Esophagus squamous epithelium (tissue), 4 donors: ENCODE measurements at regions not wholly inside any gene's neighbourhood (a gene's known extent, or its start where the extent isn't known, plus 50 kb on each side); places are given as distances from the start of the nearest gene placed in this dataset.

Experiments used
- POLR2A ChIP-seq, 4 donors: fragments of 450-650 bp; IDR thresholded peaks; one replicate each; pipeline ENCODE4 v1.6.1; 2017; ENCODE audit warnings: antibody characterized with exemption in 4 of 4, mild to moderate bottlenecking in 4 of 4, moderate library complexity in 3 of 4
- TF ChIP-seq, protein P1 (sequence below), 6 experiments: fragments of 450-650 bp in 4 of 6; fragments of 200-600 bp in 2 of 6; sonication (generic) in 2 of 6; IDR thresholded peaks; one replicate each; pipeline ENCODE4 v1.5.1; 2016 to 2019; ENCODE audit warnings: antibody characterized with exemption in 6 of 6, mild to moderate bottlenecking in 4 of 6, moderate library complexity in 4 of 6

- TF ChIP-seq, protein P1, sequence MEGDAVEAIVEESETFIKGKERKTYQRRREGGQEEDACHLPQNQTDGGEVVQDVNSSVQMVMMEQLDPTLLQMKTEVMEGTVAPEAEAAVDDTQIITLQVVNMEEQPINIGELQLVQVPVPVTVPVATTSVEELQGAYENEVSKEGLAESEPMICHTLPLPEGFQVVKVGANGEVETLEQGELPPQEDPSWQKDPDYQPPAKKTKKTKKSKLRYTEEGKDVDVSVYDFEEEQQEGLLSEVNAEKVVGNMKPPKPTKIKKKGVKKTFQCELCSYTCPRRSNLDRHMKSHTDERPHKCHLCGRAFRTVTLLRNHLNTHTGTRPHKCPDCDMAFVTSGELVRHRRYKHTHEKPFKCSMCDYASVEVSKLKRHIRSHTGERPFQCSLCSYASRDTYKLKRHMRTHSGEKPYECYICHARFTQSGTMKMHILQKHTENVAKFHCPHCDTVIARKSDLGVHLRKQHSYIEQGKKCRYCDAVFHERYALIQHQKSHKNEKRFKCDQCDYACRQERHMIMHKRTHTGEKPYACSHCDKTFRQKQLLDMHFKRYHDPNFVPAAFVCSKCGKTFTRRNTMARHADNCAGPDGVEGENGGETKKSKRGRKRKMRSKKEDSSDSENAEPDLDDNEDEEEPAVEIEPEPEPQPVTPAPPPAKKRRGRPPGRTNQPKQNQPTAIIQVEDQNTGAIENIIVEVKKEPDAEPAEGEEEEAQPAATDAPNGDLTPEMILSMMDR (IDR thresholded peaks at IDR 0.05), result no peak
- TF ChIP-seq POLR2A (IDR thresholded peaks at IDR 0.05), result no peak
Measured at GRCh38 chr14:98694541-98694940, 577.5 kb downstream of the BCL11B start.
